Left colon (tissue), 2 donors: ENCODE measurements at regions not wholly inside any gene's neighbourhood (a gene's known extent, or its start where the extent isn't known, plus 50 kb on each side); places are given as distances from the start of the nearest gene placed in this dataset.
"Not testable (repeated sequence)": the region's sequence is repeated elsewhere in the genome, so short reads cannot be mapped to it uniquely, and the experiment has no call there.

ENCODE experiments used
- ATAC-seq: fragments of 200-7000 bp; cut with Tn5 transposase; one replicate; pipeline ENCODE4 v1.9.1; 2020; ENCODE audit warnings: mild to moderate bottlenecking, moderate library complexity
- DNase-seq, 2 donors: peaks; one replicate each; pipeline ENCODE4 v3.0.0-alpha.2; 2020
- intact Hi-C, 2 donors: fragments of 100-400 bp; cut with DNase I in 1 of 2; cut with micrococcal nuclease in 1 of 2; formaldehyde crosslinking; loops; one replicate each; pipeline versions ENCODE4 v1.11.2 to v1.14.0; 2022; cut with DNase I, micrococcal nuclease
- donor health status: DM: no; HTN: no; CAD: no.
- donor health status: DM: yes; HTN: yes; CAD: no.

DNA sequence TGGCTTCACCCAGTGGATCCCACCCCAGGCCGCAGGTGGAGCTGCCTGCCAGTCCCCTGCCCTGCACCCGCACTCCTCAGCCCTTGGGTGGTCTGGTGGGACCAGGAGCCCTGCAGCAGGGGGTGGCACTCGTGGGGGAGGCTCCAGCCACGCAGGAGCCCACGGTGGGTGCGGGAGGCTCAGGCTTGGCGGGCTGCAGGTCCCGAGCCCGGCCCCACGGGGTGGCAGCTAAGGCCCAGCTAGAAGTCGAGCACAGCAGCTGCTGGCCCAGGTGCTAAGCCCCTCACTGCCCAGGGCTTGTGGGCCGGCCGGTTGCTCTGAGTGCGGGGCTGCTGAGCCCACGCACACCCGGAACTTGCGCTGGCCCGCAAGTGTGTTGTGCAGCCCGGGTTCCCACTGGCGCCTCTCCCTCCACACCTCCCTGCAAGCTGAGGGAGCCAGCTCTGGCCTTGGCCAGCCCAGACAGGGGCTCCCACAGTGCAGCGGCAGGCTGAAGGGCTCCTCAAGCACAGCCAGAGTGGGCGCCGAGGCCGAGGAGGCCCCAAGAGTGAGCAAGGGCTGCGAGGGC lies 222.6 kb upstream of the LUZP2 start:
- DNase-seq = peak in 1 of 2 donors; percentile 22
- intact Hi-C loops, ATAC-seq: not testable (repeated sequence)

- intact Hi-C loops = no loop called here
- ATAC-seq (no peak), DNase-seq (no peak)
Measured at GRCh38 chr11:24286238-24286637, 210.6 kb upstream of the LUZP2 start.

- intact Hi-C loops = no loop called here
- ATAC-seq = no peak
- DNase-seq = no peak
Measured at GRCh38 chr11:24289301-24289700, 207.6 kb upstream of the LUZP2 start.

DNA sequence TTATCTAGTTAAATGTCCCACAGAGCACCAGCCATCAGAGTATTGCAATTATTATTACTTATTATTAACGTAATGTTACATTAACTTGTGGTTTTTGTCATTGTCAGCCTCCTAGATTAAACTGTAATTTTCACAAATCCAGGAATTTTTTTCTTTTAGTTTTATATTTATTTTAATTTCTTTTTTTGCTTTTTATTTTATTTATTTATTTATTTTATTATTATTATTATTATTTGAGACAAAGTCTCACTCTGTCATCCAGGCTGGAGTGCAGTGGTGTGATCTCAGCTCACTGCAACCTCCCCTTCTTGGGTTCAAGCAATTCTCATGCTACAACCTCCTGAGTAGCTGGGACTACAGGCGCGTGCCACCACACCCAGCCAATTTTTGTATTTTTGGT lies 202.9 kb upstream of the LUZP2 start:
- ATAC-seq = no peak
- intact Hi-C loops = no loop called here
- DNase-seq = no peak

- ATAC-seq = no peak
Measured at GRCh38 chr11:24295360-24295759, 201.5 kb upstream of the LUZP2 start.

GRCh38 chr11:24297461-24297860 lies 199.4 kb upstream of the LUZP2 start:
- DNase-seq (no peak), ATAC-seq (no peak)
- intact Hi-C loops = no loop called here

More at GRCh38 chr11:24295360-24295759, 201.5 kb upstream of the LUZP2 start:
- no peak for DNase-seq
- intact Hi-C loops = no loop called here

- ATAC-seq = no peak
- no peak for DNase-seq
- intact Hi-C loops = no loop called here
Measured at GRCh38 chr11:24298146-24298545, 198.7 kb upstream of the LUZP2 start.

DNA sequence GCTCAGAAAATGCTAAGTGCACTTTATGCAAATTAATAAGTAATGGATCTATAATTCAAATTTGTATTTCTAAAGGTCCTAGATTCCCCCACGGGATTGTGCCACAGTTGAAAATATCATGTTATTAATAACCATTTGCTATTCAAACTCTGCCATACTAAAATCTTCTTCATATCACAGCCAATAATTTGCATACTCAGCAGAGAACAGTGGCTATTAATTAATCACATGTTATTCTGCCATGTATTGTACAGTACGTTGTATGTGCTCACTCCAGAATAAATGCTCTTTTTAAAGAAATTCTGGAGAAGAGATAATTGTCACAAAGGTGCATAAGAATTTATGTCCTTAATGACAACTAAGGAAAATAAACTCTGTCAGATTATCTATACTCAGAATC lies 184.9 kb upstream of the LUZP2 start:
- intact Hi-C loops = no loop called here
- no peak for ATAC-seq
- DNase-seq = no peak

DNA sequence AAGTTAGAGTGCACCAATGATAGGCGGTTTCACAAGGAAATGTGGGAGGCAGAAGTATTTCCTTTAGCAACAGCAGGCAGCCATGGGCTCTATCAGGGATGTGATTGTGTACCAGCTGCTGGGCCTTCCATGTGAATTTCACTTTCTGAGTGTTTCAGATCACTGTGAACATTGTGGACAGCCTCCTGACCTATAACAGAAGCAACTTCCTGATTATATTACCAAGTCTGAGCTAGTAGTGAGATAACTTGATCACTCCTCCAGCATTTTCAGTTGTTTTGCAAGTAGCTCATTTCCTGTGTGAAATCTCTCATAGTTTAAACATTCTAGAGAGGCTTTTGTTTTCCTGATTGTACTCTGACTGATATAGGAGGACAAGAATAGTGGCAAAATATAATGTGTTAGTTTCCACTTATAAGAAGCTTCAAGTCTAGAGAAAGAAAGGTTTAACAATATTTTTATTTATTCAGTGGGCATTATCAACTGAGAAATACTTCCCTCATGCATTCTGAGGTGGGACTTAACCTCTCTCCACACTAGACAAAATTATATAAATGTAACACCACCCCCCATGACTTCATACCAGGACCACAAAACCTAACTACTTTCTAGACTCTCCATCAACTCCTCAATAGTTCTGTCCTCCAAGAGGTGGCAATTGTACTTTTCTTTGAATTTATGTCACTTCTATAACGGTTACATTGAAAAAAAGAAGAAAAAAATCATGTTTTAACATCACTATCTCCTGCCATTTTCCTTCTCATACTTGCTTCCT lies 184.2 kb upstream of the LUZP2 start:
- intact Hi-C loops = no loop called here
- no peak for DNase-seq
- no peak for ATAC-seq

DNA sequence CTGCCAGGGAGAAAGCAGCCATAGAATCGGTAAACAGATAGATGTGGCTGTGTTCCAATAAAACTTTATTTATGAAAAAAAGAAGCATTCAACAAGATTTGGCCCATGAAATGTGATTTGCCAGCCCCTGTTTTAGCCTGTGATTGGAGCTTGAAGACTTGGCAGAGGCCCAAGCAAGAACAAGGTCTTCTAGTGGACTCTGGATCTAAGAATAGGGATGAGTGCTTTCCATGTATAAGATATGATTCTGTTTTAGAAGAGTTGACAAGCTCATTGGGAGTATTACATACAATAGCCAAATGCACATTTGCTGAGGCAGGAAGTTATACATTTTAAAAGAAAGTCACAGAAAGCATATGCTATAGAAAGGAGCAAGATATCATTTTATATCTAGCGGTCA lies 175.6 kb upstream of the LUZP2 start:
- intact Hi-C loops = no loop called here
- DNase-seq = no peak
- no peak for ATAC-seq

DNA sequence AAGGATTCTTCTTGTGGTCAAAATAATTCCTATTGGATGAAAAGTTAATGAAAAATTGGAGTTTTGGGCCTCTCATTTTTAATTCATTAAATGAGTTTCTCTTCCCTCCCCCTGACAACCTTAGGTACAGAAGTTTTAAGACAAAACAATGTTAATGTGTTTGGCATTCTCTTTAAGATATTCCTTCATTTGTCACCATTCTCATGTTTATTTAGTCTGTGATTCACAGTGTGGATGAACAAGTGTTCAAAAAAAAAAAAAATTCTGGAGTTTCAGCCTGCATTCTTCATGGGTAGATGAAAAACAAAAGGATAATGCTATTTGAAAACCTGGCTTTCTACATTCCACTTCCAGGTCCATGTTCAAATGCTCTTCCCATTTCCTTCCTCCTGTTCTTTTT lies 172.6 kb upstream of the LUZP2 start:
- intact Hi-C loops = no loop called here
- no peak for ATAC-seq
- no peak for DNase-seq

DNA sequence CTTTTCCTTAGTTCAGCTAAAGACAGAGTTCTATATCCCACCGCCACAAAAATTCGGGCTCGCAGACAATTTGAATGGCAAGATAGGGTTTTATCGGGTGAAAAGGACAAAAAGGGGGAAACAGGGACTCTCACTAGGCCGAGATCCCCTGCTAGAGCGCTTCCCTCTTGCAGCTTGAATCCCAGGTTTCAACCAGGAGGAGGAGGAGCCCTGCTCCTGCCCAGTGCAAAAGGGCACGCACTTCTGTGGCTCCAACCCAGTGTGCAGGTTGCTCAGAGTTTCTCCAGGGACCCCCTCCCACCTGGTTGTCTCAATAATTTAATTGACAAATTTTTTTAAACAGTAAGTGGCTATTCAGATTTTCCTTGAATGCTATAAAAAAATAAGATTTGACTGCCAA lies 152.6 kb upstream of the LUZP2 start:
- no peak for DNase-seq
- intact Hi-C loops = no loop called here
- ATAC-seq = no peak

- ATAC-seq (no peak), DNase-seq (no peak)
- intact Hi-C loops = no loop called here
Measured at GRCh38 chr11:24348908-24349307, 147.9 kb upstream of the LUZP2 start.

DNA sequence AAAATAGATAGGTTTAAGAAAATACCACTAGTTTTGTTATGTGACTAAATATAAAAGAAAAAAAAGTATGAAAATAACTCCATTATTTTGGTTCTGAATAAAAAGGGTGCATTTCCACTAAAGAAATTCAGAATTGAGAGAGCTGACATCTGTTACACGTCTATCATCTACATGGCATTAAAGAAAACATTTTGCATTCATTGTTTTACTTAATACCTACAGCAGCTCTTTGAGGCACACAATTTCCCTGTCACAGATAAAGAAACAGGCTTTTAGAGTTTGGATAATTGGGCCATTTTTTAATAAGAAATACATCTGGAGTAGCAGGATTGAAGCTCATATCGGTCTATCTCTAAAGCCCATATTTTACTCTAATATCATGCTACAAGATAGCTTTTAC lies 145.7 kb upstream of the LUZP2 start:
- ATAC-seq (no peak), DNase-seq (no peak)
- intact Hi-C loops = no loop called here

- intact Hi-C loops = no loop called here
- DNase-seq (no peak), ATAC-seq (no peak)
Measured at GRCh38 chr11:24356501-24356900, 140.4 kb upstream of the LUZP2 start.

GRCh38 chr11:24357620-24358410 lies 139.0 kb upstream of the LUZP2 start:
- intact Hi-C loops = no loop called here
- ATAC-seq (no peak), DNase-seq (no peak)

- intact Hi-C loops = no loop called here
- ATAC-seq = no peak
- no peak for DNase-seq
Measured at GRCh38 chr11:24372491-24372890, 124.4 kb upstream of the LUZP2 start.

DNA sequence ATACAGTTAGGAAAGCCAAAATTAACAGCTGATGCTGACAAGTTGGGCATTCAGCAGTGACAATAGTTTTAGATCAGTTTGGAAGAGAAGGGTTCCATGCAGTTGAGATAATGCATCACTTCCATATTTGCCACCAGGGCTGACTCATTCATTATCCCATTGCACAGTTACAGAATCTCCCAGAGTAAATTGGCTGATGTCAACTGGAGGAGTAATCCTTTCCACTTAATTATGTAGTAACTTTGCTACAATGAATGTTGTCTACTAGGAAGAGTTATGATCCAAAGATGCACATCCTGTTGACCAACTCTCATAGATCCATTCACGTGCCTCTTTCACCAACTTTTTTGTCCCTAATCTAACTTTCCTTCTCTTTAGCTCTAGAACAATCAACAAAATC lies 123.3 kb upstream of the LUZP2 start:
- DNase-seq (no peak), ATAC-seq (no peak)
- intact Hi-C loops = no loop called here

- ATAC-seq (no peak), DNase-seq (no peak)
- intact Hi-C loops = no loop called here
Measured at GRCh38 chr11:24375351-24375750, 121.5 kb upstream of the LUZP2 start.

DNA sequence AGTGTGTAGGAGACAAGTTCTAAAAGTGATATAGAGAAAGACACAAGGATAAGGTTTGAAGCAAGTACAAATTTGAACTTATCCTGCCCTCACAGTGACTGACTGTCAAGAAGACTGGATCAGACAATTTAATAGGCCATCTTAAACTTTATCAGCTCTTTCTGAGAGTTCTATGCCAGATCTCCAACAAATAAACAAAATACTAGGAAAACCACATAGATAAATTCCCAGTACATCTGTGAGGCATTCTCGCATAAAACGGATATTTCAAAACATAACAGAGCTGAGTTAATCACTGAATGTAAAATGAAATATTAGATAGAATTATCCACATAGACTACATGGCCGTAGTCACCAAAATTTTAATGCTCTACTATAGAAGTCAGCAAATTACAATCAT lies 120.9 kb upstream of the LUZP2 start:
- DNase-seq (no peak), ATAC-seq (no peak)
- intact Hi-C loops = no loop called here
